Fibroblast of the aortic adventitia (primary cell): ENCODE measurements at regions not wholly inside any gene's neighbourhood (a gene's known extent, or its start where the extent isn't known, plus 50 kb on each side); places are given as distances from the start of the nearest gene placed in this dataset.

ENCODE experiments used
- DNase-seq: peaks from one replicate; pipeline ENCODE4 v3.0.0-alpha.2; 2010; ENCODE audit warnings: low read depth
- H3K4me3 ChIP-seq: 2 replicates; pipeline ENCODE4 v1.5.1; 2011; ENCODE audit warnings: low read depth, mild to moderate bottlenecking, control low read depth, low read length, moderate library complexity
- TF ChIP-seq, protein P1 (sequence below): IDR thresholded peaks from 2 replicates; pipeline ENCODE4 v1.5.1; 2011; ENCODE audit warnings: mild to moderate bottlenecking, low read length, control low read depth, inconsistent platforms; ENCODE audit not compliant: insufficient read depth

DNA sequence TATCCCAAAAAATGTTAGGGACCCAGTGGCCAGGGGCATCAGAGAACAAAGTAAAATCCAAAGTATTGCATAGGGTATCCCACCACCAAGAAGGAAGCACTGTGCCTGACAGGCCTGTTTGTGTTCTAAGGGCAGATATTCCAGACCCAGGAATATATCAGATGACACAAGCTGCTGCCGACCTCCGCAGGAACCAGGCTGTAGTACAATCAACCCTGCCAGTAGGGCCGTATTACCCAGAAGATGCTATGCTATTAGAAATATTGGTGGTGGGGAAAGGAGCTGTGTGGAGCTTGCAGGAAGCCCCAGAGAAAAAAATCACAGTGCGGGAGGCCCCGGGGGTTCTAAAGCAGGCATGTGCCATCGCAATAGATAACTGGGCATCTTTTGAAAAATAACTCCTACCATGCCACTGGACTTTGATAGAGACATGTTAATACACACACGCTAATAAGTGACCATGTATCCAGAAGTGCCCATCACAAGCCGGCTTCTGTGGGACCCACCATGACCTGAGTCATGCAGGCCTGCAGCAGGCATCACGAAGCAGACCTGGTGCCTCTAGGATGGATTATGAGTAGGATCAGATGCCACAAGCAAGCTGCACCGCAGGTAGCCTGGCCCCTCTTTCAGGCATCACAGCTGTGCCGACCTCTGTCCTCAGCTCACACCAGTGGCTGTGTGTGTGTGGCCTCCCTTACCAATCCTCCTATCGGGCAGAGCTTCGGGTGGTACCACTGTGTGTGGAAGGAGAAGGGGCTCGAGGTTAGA lies 242.7 kb downstream of the BCL11B start:
- no peak for DNase-seq
- TF ChIP-seq, protein P1, sequence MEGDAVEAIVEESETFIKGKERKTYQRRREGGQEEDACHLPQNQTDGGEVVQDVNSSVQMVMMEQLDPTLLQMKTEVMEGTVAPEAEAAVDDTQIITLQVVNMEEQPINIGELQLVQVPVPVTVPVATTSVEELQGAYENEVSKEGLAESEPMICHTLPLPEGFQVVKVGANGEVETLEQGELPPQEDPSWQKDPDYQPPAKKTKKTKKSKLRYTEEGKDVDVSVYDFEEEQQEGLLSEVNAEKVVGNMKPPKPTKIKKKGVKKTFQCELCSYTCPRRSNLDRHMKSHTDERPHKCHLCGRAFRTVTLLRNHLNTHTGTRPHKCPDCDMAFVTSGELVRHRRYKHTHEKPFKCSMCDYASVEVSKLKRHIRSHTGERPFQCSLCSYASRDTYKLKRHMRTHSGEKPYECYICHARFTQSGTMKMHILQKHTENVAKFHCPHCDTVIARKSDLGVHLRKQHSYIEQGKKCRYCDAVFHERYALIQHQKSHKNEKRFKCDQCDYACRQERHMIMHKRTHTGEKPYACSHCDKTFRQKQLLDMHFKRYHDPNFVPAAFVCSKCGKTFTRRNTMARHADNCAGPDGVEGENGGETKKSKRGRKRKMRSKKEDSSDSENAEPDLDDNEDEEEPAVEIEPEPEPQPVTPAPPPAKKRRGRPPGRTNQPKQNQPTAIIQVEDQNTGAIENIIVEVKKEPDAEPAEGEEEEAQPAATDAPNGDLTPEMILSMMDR = no peak

DNA sequence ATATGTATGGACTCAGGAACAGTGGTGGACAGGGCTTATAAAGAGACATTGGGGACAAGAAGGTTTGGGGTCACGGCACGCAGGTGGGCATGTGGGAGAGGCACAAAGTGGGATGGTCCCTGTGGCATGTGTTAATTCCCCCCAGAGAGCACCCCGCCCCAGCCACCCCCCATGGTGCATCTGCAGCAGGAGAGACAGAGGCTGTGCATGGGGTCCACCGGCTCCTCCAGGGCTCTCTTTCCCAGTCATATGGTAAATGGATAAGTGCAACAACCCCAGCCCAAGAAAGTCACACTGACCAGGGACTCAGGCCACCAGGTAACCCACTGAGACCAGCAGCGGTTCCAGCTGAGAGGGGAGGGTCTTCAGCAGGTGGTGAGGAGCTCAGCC lies 242.1 kb downstream of the BCL11B start:
- TF ChIP-seq, protein P1 = no peak
- H3K4me3 ChIP-seq = no peak overlapping the region
- no peak for DNase-seq

More for the DNA sequence above, 242.7 kb downstream of the BCL11B start:
- H3K4me3 ChIP-seq = no peak overlapping the region

DNA sequence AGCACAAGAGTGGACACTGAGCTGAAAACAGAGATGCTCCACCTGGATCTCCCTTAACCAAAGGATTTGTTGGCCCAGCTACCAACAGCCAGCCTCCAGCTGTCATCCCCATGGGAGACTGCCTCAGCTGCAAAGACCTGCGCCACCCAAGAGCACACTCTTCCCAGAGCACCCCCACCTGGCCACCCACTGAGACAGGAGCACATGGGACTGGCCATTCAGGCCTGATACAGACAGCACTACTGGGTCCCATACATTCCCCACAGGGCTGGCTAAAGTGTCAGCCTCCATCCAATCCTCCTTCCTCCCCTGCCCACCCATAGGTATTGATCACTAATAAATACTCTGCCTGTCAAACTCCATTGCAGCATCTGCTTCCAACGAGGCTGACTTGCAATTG lies 241.5 kb downstream of the BCL11B start:
- TF ChIP-seq, protein P1 = no peak
- no peak for DNase-seq
- no peak overlapping the region for H3K4me3 ChIP-seq

DNA sequence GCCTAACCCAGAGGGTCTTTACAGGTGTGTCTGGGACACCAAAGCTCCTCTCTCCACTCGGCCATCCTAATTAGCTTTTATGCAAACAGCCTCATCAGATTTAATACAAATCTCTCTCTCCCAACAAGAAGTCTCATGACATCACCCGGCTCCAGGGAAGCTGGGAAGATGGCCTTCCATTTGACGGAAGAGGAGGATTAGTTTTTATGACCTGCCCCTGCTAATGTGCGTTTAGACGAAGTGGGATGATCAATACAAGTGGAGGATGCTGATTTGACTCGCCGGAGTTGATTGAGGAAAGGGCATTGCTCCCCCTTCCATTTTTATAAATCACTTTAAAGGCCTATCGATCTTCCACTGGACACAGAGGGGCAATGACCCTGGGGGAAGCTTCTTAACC lies 239.2 kb downstream of the BCL11B start:
- DNase-seq = no peak
- TF ChIP-seq, protein P1 = no peak
- H3K4me3 ChIP-seq = no peak overlapping the region

DNA sequence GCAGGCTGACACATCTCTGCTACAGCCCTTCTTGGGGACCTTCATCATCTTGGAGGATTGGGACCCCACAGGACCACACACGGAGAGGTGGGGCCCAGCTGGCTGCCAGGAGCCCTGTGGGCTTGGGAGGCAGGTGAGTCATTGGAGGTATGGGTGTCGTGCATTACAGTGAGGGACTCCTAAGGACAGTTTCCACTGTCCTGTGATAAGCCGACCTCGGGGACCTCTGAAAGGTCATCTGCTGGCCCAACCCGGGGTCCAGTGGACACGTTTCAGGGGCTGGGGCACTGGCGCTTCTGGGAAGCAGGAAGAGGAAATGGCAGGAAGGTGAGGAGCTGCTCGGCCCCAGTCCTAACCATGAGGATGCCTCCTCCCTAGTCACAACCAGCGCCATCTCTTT lies 238.0 kb downstream of the BCL11B start:
- TF ChIP-seq, protein P1 = no peak
- no peak overlapping the region for H3K4me3 ChIP-seq
- DNase-seq = no peak

DNA sequence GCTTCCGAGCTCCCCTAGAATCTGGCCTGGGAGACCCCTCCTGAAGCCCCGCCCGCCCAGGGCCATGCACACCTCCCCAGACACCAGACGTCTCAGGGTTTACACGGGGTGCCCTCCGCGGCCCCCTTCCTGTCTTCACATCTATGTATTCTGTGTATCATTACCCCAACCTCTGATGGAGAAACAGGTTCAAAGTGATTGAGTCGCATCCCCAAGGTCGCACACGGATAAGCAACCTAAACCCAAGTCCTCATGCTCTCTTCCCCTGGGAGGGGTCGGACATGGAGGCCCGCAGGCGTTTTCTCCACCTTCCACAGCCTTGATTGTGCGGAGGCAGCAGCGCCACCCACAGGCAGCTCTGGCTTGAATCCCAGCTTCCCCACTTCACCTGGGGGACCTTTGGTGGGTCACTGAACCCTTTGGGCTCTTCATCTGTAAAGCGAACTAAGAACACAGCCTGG lies 237.3 kb downstream of the BCL11B start:
- TF ChIP-seq, protein P1 = no peak
- H3K4me3 ChIP-seq = no peak overlapping the region
- DNase-seq = no peak

DNA sequence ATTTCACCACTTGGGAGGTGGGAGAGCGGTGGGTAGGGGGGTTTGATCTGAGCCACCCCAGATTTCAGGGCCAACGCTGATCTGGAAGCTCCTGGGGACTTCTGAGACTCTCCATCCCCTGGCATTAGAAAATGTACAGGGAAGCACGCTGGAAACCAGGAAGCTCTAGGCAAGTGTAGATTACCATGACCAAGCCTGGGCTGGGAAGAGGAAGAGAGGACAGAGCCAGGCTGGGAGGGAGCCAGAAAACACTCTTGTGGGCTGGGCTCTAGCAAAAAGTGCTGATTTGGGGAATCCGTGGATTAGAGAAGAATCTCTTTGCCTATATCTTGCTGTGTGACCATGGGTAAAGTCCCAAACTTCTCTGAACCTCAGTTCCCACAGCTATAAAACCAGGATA lies 236.7 kb downstream of the BCL11B start:
- H3K4me3 ChIP-seq = no peak overlapping the region
- TF ChIP-seq, protein P1 = no peak
- peak; percentile 24 for DNase-seq
